IMR-90 (cell line): ENCODE measurements at regions not wholly inside any gene's neighbourhood (a gene's known extent, or its start where the extent isn't known, plus 50 kb on each side); places are given as distances from the start of the nearest gene placed in this dataset.
"Not testable (repeated sequence)": the region's sequence is repeated elsewhere in the genome, so short reads cannot be mapped to it uniquely, and the experiment has no call there.

ENCODE experiments used
- ATAC-seq: fragments of 200-7000 bp; cut with Tn5 transposase; 2 replicates; pipeline ENCODE4 v1.9.1; 2020; ENCODE audit warnings: low read depth, mild to moderate bottlenecking, moderate library complexity
- BruUV-seq: library from RNA; stranded (reverse); fragments of 400-500 nt; replicated peaks from 2 replicates; lab custom pipeline; 2021; lab: Mats Ljungman, UMichigan
- CTCF ChIA-PET: fragments of 300-600 bp; formaldehyde crosslinking; extraction: SDS; loops from one replicate; lab custom pipeline; 2021; ENCODE audit warnings: antibody characterized with exemption; lab: Yijun Ruan, JAX
- POLR2A ChIA-PET: fragments of 300-600 bp; sonication (Branson Sonifier 250); formaldehyde crosslinking; loops from one replicate; lab custom pipeline; 2022; ENCODE audit warnings: antibody characterized with exemption; ENCODE audit not compliant: unreplicated experiment; lab: Charles Lee
- DNase-seq: peaks from one replicate; pipeline ENCODE4 v3.0.0; 2013
- H2AFZ ChIP-seq: replicated peaks from 2 replicates; pipeline ENCODE3; 2013; ENCODE audit warnings: low read length, mild to moderate bottlenecking; ENCODE audit not compliant: poor library complexity
- H2AK5ac ChIP-seq: 2 replicates; pipeline ENCODE4 v1.6.1; 2013; ENCODE audit warnings: low read depth, low read length, inconsistent platforms
- H2AK9ac ChIP-seq: replicated peaks from 2 replicates; pipeline ENCODE3; 2013; ENCODE audit warnings: mild to moderate bottlenecking, low read depth, low read length, moderate library complexity; ENCODE audit not compliant: poor library complexity
- H2BK120ac ChIP-seq: 2 replicates; pipeline ENCODE4 v1.6.1; 2013; ENCODE audit warnings: low read depth, low read length, inconsistent platforms
- H2BK15ac ChIP-seq: 3 replicates; pipeline ENCODE4 v1.6.1; 2013; ENCODE audit warnings: low read depth, low read length, inconsistent platforms
- H2BK20ac ChIP-seq: 2 replicates; pipeline ENCODE4 v1.6.1; 2013; ENCODE audit warnings: low read depth, mild to moderate bottlenecking, inconsistent platforms, low read length, moderate library complexity
- H2BK5ac ChIP-seq: 2 replicates; pipeline ENCODE4 v1.6.1; 2013; ENCODE audit warnings: mild to moderate bottlenecking, low read depth, low read length, inconsistent platforms; ENCODE audit not compliant: poor library complexity, severe bottlenecking
- H3K14ac ChIP-seq: replicated peaks from 2 replicates; pipeline ENCODE4 v1.6.1; 2013; ENCODE audit warnings: low read depth, low read length, inconsistent platforms
- H3K18ac ChIP-seq: 2 replicates; pipeline ENCODE4 v1.6.1; 2013; ENCODE audit warnings: low read depth, low read length, control low read depth
- H3K23ac ChIP-seq: 2 replicates; pipeline ENCODE4 v1.6.1; 2013; ENCODE audit warnings: low read depth, low read length, inconsistent platforms
- H3K27ac ChIP-seq: 2 replicates; pipeline ENCODE4 v1.5.1; 2013; ENCODE audit warnings: mild to moderate bottlenecking, control low read depth, low read length; ENCODE audit not compliant: insufficient read depth
- H3K27me3 ChIP-seq: 2 replicates; pipeline ENCODE4 v1.6.1; 2013; ENCODE audit warnings: low read length; ENCODE audit not compliant: control insufficient read depth, insufficient read depth
- H3K36me3 ChIP-seq: 2 replicates; pipeline ENCODE4 v1.6.1; 2013; ENCODE audit warnings: low read length, mixed read lengths; ENCODE audit not compliant: control insufficient read depth, insufficient read depth
- H3K4ac ChIP-seq: 2 replicates; pipeline ENCODE4 v1.6.1; 2013; ENCODE audit warnings: low read depth, low read length, inconsistent platforms
- H3K4me1 ChIP-seq: 2 replicates; pipeline ENCODE4 v1.6.1; 2013; ENCODE audit warnings: low read length, mixed read lengths; ENCODE audit not compliant: control insufficient read depth, insufficient read depth
- H3K4me2 ChIP-seq: 2 replicates; pipeline ENCODE4 v1.6.1; 2013; ENCODE audit warnings: low read depth, mild to moderate bottlenecking, control low read depth, low read length, moderate library complexity
- H3K4me3 ChIP-seq: 2 replicates; pipeline ENCODE4 v1.5.1; 2013; ENCODE audit warnings: low read depth, mild to moderate bottlenecking, control low read depth, low read length, moderate library complexity; ENCODE audit not compliant: insufficient read depth
- H3K56ac ChIP-seq: 2 replicates; pipeline ENCODE4 v1.6.1; 2013; ENCODE audit warnings: low read length, inconsistent platforms; ENCODE audit not compliant: insufficient read depth; ENCODE audit errors: extremely low read depth
- H3K79me1 ChIP-seq, 2 experiments: 2 replicates each; pipeline ENCODE4 v1.6.1; 2013; ENCODE audit warnings: low read length in 2 of 2, inconsistent platforms in 1 of 2, low read depth in 1 of 2
- H3K9ac ChIP-seq: 2 replicates; pipeline ENCODE4 v1.6.1; 2013; ENCODE audit warnings: low read depth, low read length, control low read depth
- H3K9me1 ChIP-seq: 2 replicates; pipeline ENCODE4 v1.6.1; 2013; ENCODE audit warnings: low read length, inconsistent platforms; ENCODE audit not compliant: insufficient read depth
- H3K9me3 ChIP-seq: 2 replicates; pipeline ENCODE4 v1.6.1; 2013; ENCODE audit warnings: low read length; ENCODE audit not compliant: control insufficient read depth, insufficient read depth
- H4K20me1 ChIP-seq: 2 replicates; pipeline ENCODE4 v1.6.1; 2013; ENCODE audit warnings: low read length, inconsistent platforms; ENCODE audit not compliant: insufficient read depth
- H4K5ac ChIP-seq: 2 replicates; pipeline ENCODE4 v1.6.1; 2013; ENCODE audit warnings: mild to moderate bottlenecking, low read depth, low read length, control low read depth
- H4K8ac ChIP-seq, 2 experiments: 2 replicates each; pipeline ENCODE4 v1.6.1; 2013; ENCODE audit warnings: low read depth in 2 of 2, low read length in 2 of 2, control low read depth in 1 of 2, inconsistent platforms in 1 of 2
- H4K91ac ChIP-seq: 2 replicates; pipeline ENCODE4 v1.6.1; 2013; ENCODE audit warnings: low read depth, low read length, inconsistent platforms; ENCODE audit not compliant: insufficient read depth
- FOS ChIP-seq: fragments of 150-350 bp; IDR thresholded peaks from 2 replicates; pipeline ENCODE4 v1.6.1; 2016; ENCODE audit warnings: low read depth, low read length
- RFX5 ChIP-seq: IDR thresholded peaks from 2 replicates; pipeline ENCODE4 v1.8.0; 2012; ENCODE audit warnings: low read depth, mild to moderate bottlenecking, low read length, moderate library complexity
- SMC3 ChIP-seq: fragments of 150-350 bp; IDR thresholded peaks from 2 replicates; pipeline ENCODE4 v1.6.1; 2016; ENCODE audit warnings: low read depth, mild to moderate bottlenecking, antibody characterized with exemption, low read length, moderate library complexity
- whole genome bisulfite sequencing, 2 experiments: methylation state at CpG; one replicate each; pipeline versions ENCODE4 v1.1.5 to v1.1.7; 2013; ENCODE audit warnings: missing lambda C conversion rate in 2 of 2; ENCODE audit not compliant: insufficient read length in 1 of 2; ENCODE audit errors: extremely low coverage in 2 of 2; 5-methylcytosine and 5-hydroxymethylcytosine counted together
- dilution Hi-C: fragments of 300-500 bp; cut with HindIII; formaldehyde crosslinking; loops from one replicate; pipeline ENCODE4 v1.14.3; 2018; ENCODE audit warnings: low sequenced_read_pairs; ENCODE audit not compliant: unreplicated experiment
- in situ Hi-C: fragments of 300-500 bp; cut with MboI; formaldehyde crosslinking; loops from 3 replicates; pipeline ENCODE4 v1.14.3; 2019; ENCODE audit warnings: low sequenced_read_pairs, inconsistent platforms, mixed read lengths
- intact Hi-C: fragments of 100-400 bp; cut with micrococcal nuclease; formaldehyde crosslinking; loops from 2 replicates; pipeline ENCODE4 v1.10.0; 2022
- TF ChIP-seq, protein P1 (sequence below): conservative IDR thresholded peaks from 2 replicates; pipeline ENCODE4 v1.5.1; 2012; ENCODE audit warnings: mild to moderate bottlenecking, low read depth, low read length, improper control_type of control experiment

DNA sequence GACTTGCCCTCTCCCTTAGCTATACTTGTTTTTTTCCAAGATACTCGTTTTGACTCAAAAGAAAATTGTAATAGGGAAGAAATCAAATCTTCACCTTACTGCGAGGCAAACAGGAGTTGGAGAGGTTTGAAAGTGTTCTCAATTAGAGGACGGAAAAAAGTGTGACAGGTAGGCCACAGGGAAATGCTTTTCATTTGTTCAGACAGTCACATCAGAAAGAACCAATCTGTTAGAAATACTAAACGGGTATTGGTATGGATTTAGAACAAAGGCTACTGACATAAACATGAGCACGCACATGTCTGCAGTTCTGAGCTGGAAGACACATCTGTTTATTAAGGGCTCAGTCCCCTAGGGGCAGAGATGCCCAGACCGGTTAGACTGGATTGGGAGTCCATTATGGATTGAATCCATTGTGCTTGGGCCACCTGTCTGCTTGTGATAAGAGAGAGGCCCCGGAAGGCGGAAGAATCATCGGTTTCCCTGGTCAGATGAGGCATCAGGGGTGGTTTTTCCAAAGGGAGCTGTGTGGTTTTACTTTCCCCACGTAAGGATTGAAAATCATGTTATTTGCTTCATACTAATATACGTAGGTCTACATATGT, 220.9 kb upstream of the MYLIP start:
- H3K27me3 ChIP-seq, result peaks cover 12% of the 10 kb centered on the region
- H3K9ac ChIP-seq, result no peak overlapping the region
- TF ChIP-seq, protein P1, sequence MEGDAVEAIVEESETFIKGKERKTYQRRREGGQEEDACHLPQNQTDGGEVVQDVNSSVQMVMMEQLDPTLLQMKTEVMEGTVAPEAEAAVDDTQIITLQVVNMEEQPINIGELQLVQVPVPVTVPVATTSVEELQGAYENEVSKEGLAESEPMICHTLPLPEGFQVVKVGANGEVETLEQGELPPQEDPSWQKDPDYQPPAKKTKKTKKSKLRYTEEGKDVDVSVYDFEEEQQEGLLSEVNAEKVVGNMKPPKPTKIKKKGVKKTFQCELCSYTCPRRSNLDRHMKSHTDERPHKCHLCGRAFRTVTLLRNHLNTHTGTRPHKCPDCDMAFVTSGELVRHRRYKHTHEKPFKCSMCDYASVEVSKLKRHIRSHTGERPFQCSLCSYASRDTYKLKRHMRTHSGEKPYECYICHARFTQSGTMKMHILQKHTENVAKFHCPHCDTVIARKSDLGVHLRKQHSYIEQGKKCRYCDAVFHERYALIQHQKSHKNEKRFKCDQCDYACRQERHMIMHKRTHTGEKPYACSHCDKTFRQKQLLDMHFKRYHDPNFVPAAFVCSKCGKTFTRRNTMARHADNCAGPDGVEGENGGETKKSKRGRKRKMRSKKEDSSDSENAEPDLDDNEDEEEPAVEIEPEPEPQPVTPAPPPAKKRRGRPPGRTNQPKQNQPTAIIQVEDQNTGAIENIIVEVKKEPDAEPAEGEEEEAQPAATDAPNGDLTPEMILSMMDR, result no peak
- TF ChIP-seq SMC3 (no peak), RFX5 (no peak), FOS (no peak)
- H2AK5ac ChIP-seq, result no peak overlapping the region
- H2AFZ ChIP-seq, result no peak overlapping the region
- H4K20me1 ChIP-seq, result no peaks in the 10 kb centered on the region
- CTCF ChIA-PET, result no interaction called here
- no peak overlapping the region for H4K5ac ChIP-seq
- H2BK15ac ChIP-seq, result no peak overlapping the region
- no peak overlapping the region for H3K23ac ChIP-seq
- H3K4me3 ChIP-seq, result no peak overlapping the region
- H3K4me2 ChIP-seq, result no peak overlapping the region
- in situ Hi-C loops, result no loop called here
- H2BK20ac ChIP-seq, result no peak overlapping the region
- ATAC-seq, result no peak
- no peaks in the 10 kb centered on the region for H3K9me3 ChIP-seq
- H3K27ac ChIP-seq, result no peak overlapping the region
- no peak overlapping the region for H4K91ac ChIP-seq
- no peaks in the 10 kb centered on the region for H3K79me1 ChIP-seq
- no peak overlapping the region for H2BK120ac ChIP-seq
- no peak overlapping the region for H4K8ac ChIP-seq
- no peak overlapping the region for H2BK5ac ChIP-seq
- POLR2A ChIA-PET, result no interaction called here
- 29% methylated on average over 1 of the region's 11 CpGs; no CpG with 5 or more reads in 1 of the 2 experiments for WGBS, 2 experiments
- no peak overlapping the region for H3K14ac ChIP-seq
- no peaks in the 10 kb centered on the region for H3K4me1 ChIP-seq
- H3K36me3 ChIP-seq, result no peaks in the 10 kb centered on the region
- no peak overlapping the region for H3K56ac ChIP-seq
- H2AK9ac ChIP-seq, result no peak overlapping the region
- no peak overlapping the region for H3K4ac ChIP-seq
- BruUV-seq, result no TSS peak
- intact Hi-C loops, result no loop called here
- DNase-seq, result no peak
- dilution Hi-C loops, result no loop called here
- H3K18ac ChIP-seq, result no peak overlapping the region
- no peaks in the 10 kb centered on the region for H3K9me1 ChIP-seq

DNA sequence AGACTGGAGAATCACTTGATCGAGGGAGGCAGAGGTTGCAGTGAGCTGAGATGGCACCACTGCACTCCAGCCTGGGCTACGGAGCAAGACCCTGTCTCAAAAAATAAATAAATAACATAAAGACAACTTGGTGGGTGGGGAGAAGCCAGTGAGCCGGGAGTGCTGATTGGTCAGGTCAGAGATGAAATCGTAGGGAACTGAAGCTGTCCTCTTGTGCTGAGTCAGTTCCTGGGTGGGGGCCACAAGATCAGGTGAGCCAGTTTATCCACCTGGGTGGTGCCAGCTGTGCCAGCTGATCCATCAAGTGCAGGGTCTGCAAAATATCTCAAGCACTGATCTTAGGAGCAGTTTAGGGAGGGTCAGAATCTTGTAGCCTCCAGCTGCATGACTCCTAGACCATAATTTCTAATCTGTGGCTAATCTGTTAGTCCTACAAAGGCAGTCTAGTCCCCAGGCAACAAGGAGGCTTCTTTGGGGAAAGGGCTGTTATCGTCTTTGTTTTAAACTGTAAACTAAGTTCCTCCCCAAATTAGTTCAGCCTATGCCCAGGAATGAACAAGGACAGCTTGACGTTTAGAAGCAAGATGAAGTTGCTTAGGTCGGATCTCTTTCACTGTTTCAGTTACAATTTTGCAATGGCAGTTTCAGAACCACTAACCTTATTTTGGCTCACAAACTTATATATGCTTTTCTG, 221.5 kb upstream of the MYLIP start:
- H3K4me1 ChIP-seq, H3K9me1 ChIP-seq, DNase-seq, dilution Hi-C loops, H4K5ac ChIP-seq, intact Hi-C loops, H4K8ac ChIP-seq, H3K9me3 ChIP-seq, H2AK5ac ChIP-seq, H3K36me3 ChIP-seq, H2BK15ac ChIP-seq, H3K18ac ChIP-seq, ATAC-seq, CTCF ChIA-PET, H2BK120ac ChIP-seq, H2AFZ ChIP-seq, H3K56ac ChIP-seq, H2BK20ac ChIP-seq, H3K14ac ChIP-seq, in situ Hi-C loops, POLR2A ChIA-PET, H3K27ac ChIP-seq, BruUV-seq, H2BK5ac ChIP-seq, H3K79me1 ChIP-seq, H3K9ac ChIP-seq, H2AK9ac ChIP-seq, H3K4me2 ChIP-seq, H3K23ac ChIP-seq, H4K20me1 ChIP-seq, H3K4ac ChIP-seq, H3K4me3 ChIP-seq, H4K91ac ChIP-seq: not testable (repeated sequence)
- H3K27me3 ChIP-seq, result peaks cover 12% of the 10 kb centered on the region
- 83% methylated on average over 1 of the region's 7 CpGs; no CpG with 5 or more reads in 1 of the 2 experiments for WGBS, 2 experiments
